Left kidney (tissue), 1 donor: ENCODE measurements at regions not wholly inside any gene's neighbourhood (a gene's known extent, or its start where the extent isn't known, plus 50 kb on each side); places are given as distances from the start of the nearest gene placed in this dataset.
"Not testable (repeated sequence)": the region's sequence is repeated elsewhere in the genome, so short reads cannot be mapped to it uniquely, and the experiment has no call there.

Source experiments
- DNase-seq: peaks from one replicate; pipeline ENCODE4 v3.0.0-alpha.2; 2013

DNA sequence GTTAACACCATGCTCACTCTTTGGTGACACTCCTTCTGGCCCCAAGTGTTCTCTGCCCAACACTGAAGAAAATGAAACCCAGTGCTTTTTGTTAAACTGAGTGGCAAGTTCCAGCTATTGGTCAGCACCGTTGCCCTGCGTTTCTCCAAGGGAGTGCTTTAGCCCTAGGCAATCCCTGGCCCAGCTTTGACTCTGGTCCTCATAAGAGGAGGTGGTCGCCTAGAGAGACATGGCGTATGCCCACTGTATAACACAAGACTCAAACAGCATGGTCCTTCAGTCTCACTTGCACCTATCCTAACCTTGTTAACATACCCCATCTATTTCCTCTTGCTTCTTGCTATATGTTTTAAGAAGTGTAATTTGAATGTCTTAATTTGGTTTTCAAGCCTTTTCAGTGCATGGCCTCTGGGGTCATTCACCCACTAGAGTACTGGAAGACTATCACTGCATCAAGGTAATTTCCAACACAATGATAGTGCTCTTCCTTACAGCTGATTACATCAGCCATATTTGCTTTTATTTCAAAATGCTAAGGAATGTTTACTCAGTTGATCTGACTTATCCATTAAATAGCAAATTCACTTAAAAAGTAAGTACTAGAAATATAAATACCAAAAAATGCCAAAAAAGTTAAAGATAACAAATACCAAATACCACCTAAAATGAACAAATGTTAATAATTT lies 190.5 kb upstream of the SOX21 start:
- no peak for DNase-seq

DNA sequence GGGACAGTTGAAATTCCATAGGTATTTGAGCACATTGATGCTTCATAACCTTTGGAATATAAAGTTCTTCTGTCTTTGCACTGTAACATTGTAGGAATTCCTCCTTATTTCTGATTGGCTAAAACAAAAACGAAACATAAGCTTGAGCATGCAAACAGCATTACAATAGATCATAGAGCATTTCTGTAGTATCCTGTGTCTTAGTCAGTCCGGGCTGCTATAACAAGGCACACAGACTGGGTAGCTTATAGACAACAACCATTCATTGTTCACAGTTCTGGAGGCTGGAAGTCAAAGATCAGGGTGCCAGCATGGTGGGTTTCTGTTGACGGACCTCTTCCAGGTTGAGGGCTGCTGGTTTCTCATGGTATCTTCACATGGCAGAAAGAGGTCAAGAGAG lies 188.7 kb upstream of the SOX21 start:
- no peak for DNase-seq

DNA sequence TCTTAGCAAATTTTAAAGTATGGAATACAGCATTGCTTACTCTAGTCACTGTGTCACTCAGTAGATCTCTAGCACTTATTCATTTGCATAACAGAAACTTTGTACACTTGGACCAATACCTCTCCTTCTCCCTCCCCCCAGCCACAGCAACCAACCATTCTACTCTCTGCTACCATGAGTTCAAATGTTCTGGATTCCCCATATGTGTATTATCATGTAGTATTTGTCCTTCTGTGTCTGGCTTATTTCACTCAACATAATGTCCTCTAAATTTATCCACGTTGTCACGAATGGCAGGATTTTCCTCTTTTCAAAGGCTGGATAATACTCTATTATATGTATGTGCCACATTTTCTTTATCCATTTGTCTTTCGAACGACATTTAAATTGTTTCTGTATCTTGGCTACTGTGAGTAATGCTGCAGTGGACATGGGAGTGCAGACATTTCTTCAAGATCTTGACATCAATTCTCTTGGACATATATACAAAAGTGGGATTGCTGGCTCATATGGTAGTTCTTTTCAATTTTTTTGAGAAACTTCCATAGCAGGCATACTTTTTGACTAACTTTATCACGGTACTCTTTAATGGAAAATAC lies 184.5 kb upstream of the SOX21 start:
- no peak for DNase-seq

DNA sequence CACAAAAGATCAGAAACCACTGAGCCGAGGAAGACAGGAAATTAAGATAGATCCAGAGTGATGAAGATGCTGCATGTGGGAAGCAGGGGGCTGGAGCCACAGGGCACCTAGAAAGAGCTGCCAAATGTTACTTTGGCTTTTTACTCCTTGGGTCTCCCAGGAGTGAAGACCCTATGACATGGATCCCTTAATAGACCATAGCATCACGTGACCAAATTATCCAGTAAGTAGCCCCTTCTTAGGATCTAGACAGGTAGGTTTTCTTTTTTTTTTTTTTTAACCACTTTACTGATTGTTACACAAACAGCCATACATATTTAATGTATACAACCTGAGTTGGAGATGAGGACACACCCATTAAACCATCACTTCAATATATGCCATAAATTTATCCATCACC lies 183.9 kb upstream of the SOX21 start:
- no peak for DNase-seq

DNA sequence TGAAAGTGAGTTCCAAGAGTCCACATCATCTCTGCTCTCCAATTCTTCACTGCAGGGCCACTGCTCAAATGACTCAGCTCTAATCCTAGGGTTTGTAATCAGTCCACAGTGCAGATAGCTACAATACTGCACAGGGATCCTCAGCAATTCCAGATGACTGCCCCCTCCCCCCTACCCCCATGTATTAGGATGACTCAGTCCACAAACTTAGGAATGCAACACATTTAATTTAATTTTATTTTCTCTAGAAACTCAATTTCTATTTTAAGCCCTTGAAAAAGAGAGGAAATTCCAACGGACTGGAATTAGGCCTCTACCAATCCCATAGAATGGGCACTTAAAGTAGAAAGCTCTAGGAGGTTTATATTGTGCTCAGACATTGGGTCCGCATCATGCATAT lies 173.8 kb upstream of the SOX21 start:
- no peak for DNase-seq

DNA sequence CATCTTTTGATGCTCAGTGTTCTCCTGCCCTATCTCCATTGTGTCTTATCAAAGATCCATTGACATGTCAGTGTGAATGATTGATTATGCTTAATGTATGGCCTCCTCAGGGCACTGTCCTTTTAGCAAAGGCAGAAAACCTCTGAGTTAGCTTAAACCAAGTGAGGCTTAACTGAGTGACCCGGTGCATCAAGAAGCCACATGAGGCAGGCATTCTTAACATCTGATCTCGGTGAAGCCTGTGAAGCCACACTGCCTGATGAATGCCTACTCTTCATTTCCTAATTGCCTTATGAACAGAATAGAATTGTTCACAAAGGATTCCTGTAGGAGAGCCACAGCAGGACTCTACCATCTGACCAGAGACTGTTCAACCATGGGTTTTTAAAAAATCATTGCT lies 168.1 kb upstream of the SOX21 start:
- DNase-seq: no peak

DNA sequence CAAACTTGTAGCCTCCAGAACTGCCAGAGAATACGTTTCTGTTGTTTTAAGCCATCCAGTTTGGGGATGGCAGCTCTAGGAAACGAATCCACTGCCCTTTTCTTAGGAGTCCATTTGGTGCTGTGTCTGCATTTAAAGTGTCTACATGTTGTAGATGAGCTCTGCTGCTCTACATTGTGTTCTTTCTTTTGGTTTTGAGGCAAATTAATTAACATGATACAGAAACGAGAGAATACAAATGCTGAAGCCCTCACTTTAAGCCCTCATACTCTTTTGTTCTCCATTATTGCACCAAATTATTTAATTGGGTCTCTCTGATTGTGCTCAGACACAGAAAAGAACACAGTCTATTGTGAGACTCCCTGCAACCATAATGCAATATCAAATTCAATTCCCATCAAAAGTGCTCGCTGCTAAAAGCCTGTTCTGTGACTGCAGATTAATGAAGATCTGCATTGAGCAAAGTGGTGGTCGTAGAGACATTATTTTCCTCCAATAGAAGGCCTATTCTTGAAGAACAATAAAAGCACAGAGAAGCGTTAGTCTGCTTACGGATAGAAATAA lies 166.3 kb upstream of the SOX21 start:
- no peak for DNase-seq

DNA sequence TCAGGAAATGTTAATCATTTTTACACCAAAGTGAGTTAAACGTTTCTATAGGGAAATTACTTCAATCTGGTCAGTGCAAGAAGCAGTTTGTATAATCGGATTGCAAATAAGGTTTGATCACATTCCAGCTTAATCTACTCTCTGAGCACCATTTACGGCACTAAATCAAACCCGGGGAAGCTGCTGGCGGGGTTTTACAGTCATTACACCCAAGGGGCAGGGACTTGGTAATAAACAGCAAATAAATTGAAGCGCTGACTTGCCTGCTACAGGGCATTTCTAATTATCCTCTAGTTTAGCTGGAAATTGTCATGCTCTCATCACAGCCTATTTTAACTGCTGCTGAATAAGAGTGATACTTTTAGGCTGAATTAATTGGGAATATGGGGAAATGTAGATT lies 152.1 kb upstream of the SOX21 start:
- DNase-seq: no peak

DNA sequence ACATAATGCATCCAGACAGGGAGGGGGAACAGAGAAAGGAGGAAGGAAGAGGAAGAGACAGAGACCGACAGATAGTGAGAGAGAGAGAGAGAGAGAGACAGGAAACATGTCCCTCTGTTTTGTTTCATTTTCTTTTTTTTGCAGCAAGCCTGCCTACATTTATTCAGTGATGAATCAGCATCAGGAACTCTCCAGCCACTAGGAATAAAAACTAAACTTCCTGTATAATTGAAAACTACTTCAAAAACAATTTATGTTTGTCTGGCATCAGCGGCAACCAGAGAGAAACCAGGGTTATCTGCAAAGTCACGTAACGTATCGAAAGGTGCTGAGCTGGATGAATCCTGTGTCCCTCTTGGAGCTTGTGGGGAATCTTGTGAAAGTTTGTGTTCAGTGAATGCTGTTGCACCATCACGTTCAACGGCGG lies 148.6 kb upstream of the SOX21 start:
- no peak for DNase-seq

DNA sequence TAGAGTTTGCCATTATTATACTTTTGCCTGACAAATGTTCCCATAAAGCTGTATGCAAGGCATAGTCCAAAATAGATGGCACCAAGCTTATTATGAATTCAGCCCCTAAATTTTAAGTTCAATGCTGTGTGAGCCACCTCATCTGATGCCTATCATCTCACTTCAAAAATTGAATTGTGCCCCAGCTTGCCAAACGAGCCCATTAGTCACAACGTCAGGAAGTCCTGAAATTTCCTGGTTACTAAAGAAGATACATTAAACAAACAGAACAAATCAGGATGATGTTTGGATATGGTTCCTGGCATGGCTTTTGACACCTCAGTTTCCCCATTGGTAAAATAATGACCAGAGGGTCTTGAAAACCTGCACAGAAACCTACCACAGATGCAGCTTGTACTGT lies 147.5 kb upstream of the SOX21 start:
- DNase-seq: no peak

DNA sequence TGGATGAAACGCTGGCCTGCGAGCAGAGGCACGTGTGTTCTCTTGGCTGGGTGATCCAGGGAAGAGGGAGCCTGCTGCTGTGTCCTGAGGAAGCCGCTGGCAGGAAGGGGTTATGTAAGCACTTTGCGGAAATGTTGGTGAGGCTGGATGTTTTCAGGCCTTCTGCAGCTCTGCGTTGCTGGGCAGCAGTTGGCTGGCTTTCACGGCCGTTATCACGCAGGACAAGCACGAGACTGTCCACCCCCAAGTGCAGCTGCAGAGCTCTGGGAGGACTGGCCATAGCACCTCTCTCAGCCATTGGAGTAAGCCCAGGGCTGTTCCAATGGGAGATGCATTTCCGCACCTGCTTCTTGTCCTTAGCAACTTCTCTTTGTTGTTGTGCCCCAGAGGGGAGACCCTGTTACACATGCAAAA lies 146.9 kb upstream of the SOX21 start:
- DNase-seq: no peak

DNA sequence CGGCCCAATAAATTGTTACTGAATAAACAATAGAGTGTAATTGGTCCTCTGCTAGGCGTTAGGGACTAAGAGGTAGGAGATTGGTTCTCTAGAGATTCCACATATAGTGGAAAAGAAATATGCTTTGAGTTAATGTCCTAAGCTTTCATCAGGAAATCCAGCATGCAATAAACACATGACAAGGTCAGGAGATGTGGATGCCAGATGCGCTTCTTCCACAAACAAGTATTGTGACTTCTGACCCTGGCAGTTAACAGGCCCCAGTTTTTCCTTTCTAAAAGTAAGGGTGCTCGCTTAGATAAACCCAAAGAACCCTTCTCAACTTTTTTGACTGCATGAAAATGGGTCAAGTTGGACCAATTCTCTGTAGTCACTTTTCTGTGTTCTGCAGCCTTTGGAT lies 146.5 kb upstream of the SOX21 start:
- no peak for DNase-seq

DNA sequence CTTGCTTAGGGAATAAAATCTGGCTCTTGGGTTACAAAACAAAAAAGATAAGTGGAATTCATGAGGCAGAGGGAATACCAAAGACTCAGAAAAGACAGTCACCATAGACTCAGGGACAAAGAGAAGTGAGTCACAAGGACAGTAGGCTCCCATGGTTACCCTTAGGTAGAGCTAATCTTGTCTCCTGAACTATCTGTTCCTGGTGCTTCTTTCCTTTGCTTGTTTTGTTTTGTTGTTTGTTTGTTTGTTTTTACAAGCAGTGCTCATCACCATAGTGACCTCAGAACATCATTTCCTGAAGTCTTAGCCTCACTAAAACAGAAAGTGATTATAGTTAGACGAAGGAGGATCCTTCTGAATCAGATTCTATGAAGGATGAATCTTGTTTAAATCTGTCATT lies 142.3 kb upstream of the SOX21 start:
- no peak for DNase-seq

DNA sequence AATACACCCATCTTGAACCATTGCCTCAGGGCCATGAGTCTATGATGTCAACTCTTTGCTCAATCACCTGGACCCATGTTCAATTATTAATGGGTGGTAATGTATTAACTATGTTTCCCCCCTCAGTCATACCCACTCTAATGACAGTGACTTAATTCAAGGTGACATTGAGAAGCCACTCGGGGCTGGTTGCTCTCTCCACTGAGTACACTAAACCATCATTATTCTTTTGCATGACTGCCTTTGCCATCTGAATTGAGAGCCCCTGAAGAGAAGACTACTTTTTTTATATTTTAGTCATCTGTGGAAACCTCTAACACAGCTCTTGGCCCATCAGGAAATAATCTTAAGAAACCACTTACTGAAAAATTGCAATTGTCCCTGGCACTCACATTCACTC lies 139.2 kb upstream of the SOX21 start:
- no peak for DNase-seq

DNA sequence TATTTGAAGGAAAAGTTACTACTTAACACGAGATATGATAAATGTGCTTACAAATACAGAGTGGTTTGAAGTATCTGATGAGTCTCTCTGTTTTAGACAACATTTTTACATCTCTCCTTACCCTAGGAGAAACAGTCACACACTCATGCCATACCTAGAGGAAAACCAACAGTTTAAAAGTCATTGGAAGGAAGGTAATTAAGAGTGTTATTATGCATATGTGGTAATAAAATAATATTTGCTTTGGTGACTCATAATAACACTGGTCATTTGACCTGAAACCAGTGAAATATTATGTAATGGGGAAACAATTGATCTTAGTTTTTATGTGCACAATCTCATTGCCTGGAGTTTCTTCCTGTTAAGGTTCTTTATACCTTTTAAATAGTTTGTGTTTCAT lies 136.9 kb upstream of the SOX21 start:
- no peak for DNase-seq

DNA sequence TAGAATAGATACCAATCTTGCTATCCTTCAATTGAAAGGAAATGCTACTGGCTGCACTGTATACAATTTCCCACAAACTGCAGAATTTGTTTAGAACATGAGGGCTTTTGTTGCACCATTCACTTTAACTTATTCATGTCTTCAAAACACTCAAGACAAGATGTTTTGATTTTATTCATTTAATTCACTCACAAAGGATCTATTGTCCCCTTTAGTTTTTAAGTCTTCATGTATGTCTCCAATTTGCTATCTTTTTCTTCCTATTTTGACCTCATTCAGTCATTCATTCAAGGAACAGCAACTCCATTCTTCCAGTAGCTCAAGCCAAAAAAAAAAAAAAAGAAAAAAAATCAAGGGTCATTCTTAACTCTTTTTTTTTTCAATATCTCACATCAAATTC lies 130.6 kb upstream of the SOX21 start:
- DNase-seq: no peak

DNA sequence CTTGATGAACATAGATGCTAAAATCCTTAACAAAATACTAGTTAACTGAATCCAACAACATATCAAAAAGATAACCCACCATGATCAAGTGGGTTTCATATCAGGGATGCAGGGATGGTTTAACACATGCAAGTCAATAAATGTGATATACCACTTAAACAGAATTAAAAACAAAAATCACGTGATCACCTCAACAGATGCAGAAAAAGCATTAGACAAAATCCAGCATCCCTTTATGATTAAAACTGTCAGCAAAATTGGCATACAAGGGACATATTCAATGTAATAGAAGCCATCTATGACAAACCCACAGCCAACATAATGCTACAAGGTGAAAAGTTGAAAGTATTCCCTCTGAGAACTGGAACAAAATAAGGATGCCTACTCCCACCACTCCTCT lies 124.7 kb upstream of the SOX21 start:
- not testable (repeated sequence) for DNase-seq

DNA sequence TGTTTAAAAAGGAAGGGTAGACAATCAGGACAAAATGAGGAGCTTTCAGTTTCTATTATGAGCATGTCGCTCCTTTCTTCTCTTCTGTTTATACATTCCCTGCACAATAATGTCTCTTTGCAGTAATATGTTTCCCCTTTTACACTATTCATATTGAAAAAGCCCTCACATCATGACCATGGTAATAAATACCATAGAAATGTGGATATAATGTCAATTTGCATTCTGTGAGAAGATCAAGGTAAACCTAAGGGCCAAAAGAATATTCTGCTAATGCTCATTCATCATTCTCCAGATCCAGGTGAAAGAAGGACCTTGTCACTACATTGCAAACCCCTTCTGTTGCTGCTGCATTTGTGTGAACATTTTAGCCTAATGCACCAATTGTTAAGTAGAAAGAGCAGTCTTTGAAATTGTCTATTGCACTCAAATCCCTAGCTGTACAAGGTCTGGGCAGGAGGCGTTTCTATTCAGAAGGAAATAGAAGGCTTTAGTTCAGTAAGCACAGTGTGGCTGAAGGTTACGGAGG lies 117.6 kb upstream of the SOX21 start:
- no peak for DNase-seq

DNA sequence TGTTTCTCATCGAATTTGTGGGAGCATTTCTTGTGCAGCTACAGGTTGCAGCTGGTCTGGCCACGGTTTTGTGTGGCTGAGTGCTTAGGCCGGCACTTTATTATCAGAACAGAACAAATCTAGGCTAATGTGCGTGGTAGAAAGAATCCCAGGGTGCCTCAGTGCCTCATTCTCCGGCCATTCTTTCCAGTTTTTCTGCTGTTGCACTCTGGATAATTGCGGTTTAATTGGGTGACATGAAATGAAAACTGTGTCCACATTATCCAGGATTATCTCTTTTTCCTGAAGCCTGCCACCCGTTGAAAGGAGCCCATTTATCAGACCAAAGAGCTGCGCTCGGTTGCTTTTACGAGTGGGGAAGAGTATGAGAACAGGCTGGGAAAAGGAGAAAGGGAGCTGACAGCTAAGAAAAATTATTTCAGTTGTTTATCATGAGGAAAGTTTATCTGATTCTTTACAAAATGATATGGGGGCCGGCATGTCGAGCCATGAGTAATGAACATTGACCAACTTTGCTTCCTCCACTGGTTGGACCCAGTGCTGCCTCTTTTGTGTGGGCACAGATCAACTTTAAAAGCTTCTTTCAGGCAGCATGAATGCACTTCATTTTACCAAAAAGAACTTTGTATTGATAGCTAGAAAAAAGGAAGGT lies 117.0 kb upstream of the SOX21 start:
- no peak for DNase-seq

DNA sequence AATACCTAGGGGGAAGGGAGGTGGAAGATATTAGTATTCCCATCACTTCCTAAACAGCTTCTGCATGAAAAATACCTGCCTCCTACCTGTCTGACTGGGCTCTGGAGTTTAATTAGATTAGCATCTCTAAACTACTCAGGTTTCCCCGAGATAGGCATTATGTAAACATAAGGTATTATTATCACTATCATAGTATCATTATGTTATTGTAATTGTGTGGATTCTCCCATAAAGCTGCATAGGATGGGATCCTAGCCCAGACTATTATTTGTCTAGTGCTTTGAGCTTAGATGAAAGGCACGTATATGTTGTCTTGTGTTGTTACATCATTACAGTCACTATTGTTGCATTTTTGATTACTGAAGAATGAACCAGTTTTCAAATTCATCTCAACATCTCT lies 115.2 kb upstream of the SOX21 start:
- no peak for DNase-seq

DNA sequence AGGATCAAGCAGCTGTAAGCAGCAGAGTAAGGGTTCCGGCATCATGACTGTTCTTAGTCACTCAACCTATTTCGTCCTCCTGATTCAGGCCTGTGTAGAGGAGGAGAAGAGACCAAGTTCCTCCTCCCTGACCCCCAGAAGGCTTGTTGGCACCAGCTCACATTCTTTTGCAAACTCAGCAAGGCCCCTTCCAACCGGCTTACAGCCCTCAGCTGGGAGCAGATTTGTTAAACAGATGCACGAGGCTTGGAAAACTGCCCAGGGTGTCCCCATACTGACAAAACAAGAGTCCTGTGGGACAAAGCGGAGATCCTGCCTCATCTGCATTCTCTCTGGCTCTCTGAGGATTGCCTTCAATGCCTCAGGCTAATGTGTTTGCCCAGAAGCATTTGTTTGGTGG lies 113.2 kb upstream of the SOX21 start:
- peak; percentile 18 for DNase-seq

DNA sequence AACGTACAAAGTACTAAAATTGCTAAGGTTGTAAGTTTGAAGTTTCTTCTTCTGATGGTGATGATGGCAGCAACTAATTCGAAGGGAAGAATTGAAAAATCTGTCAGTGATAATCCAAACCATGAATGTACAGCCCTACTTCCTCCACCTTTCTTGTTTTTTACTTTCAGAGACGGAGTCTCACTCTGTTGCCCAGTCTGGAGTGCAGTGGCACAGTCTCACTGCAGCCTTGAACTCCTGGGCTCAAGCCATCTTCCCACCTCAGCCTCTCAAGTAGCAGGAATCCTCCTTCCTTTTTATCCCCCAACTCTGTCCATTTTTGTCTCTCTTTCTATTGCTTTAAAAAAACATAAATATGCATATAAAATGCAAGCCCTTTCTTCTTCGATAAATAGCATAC lies 112.3 kb upstream of the SOX21 start:
- no peak for DNase-seq

DNA sequence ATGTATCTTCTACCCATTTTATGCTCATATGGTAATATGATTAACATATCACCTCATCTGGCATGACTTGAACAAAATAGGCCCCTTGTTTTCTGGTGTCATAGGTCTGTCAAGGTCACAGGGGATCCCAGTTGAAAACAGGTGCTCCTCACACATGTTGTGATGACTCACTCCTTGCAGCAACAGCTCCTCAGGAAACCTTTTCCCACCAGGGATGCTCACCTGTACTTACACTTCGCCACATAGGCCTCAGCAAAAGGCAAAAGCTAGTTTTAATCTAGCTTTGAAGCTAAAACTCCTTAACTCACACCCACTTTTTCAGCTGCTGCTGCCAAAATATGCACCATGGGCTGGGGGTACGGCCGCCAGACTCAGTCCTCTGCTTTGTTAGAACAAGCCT lies 110.0 kb upstream of the SOX21 start:
- DNase-seq: no peak
